Neural progenitor cell (in vitro differentiated cells): ENCODE measurements at regions not wholly inside any gene's neighbourhood (a gene's known extent, or its start where the extent isn't known, plus 50 kb on each side); places are given as distances from the start of the nearest gene placed in this dataset.

Experiments
- CTCF ChIP-seq: fragments of 200-600 bp; sonication (generic); IDR thresholded peaks from 2 replicates; pipeline ENCODE4 v1.5.1; 2017; ENCODE audit warnings: antibody characterized with exemption, mild to moderate bottlenecking
- EZH2 ChIP-seq: fragments of 200-600 bp; sonication (generic); IDR thresholded peaks from 2 replicates; pipeline ENCODE4 v1.6.1; 2017; ENCODE audit warnings: antibody characterized with exemption, mild to moderate bottlenecking, moderate library complexity
- EZH2phosphoT487 ChIP-seq: fragments of 200-600 bp; sonication (generic); IDR thresholded peaks from 2 replicates; pipeline ENCODE4 v1.6.1; 2017; ENCODE audit warnings: antibody characterized with exemption

- no peak for TF ChIP-seq EZH2
- TF ChIP-seq CTCF: no peak
- no peak for TF ChIP-seq EZH2phosphoT487
Measured at GRCh38 chr4:120317713-120318112, 251.1 kb upstream of the MAD2L1 start.
